NCI-H1436 treated with DMSO at 0.1 percent for 48 hours (cell line): ENCODE measurements at regions not wholly inside any gene's neighbourhood (a gene's known extent, or its start where the extent isn't known, plus 50 kb on each side); places are given as distances from the start of the nearest gene placed in this dataset.
"Not testable (repeated sequence)": the region's sequence is repeated elsewhere in the genome, so short reads cannot be mapped to it uniquely, and the experiment has no call there.

Experiments used
- DNase-seq: peaks from one replicate; lab custom pipeline; 2025; lab: John Stamatoyannopoulos, UW

- DNase-seq, result no peak
Measured at GRCh38 chr13:59304596-59304995, 859.1 kb downstream of the DIAPH3 start.

DNA sequence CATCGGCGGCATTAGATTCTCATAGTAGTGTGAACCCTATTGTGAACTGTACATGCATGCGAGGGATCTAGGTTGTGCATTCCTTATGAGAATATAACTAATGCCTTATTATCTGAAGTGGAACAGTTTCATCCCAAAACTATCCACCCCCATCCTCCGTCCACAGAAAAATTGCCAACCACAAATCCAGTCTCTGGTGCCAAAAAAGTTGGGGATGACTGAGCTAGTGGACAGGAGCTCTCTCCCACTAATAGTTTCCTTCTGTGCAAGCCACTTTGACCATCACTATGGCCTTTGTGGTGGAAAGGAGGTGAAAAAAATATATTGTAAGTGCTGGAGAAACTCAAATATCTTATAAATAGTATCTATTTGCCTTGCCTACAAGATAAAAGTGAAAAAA, 857.8 kb downstream of the DIAPH3 start:
- no peak for DNase-seq

DNA sequence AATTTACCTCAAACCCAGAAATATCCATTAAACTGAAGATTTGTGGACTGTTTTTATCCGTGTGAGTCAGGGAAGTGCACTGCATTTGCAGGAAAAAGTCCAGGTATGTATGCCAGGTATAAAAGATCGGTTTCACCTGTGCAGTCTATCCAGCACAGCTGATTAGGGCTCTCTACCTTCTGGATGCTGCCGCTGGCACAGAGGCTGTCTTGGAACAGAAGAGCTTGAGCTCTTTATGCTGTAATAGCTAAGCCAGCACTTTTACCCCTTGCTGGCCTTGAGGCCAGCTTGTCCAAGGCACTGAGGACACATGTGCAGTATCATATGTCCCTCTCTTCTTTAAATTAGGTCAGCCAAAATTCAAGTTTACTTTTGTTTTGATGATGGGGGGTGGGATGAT, 851.0 kb downstream of the DIAPH3 start:
- no peak for DNase-seq

DNA sequence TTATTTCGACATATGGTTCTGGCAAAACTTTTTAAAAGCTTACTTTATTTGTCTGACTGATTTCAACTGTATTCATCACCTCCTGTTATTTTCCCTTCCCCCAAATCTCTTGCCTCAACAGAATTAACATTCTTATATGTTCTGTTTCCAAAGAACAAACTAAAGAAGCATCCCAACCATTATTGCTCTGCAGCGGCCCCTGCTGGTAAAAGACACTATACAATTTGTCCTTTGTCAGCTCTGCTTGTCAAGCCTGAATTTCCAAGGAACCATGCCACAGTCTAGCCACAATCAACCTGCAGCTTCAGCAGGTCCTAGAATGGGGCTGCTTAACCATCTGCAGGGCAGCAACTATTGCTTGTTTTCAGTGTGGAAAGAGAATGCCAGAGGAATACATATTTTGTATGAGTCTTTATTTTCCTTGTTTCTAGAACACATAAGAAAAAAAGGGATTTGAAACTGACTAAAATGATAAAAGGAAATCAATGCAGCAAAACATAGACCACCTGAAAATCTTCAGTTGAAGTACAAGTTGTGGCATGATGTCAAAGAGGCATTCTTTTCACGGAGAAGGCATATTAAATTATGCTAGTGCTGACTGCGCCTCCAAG, 845.3 kb downstream of the DIAPH3 start:
- no peak for DNase-seq

- no peak for DNase-seq
Measured at GRCh38 chr13:59319276-59319675, 844.5 kb downstream of the DIAPH3 start.

GRCh38 chr13:59320021-59320420, 843.7 kb downstream of the DIAPH3 start:
- no peak for DNase-seq

DNA sequence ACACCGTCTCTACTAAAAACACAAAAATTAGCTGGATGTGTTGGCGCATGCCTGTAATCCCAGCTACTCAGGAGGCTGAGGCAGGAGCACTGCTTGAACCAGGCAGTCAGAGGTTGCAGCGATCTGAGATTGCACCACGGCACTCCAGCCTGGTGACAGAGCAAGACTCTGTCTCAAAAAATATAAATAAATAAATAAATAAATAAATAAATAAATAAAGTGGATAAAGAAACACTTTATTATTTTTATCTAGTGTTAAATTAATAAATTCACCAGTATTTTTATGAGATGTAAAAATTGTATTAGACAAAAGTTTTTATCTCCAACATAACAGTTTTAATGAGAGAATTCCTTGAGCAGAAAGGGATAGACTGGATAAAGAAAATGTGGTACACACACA, 839.3 kb downstream of the DIAPH3 start:
- not testable (repeated sequence) for DNase-seq

DNA sequence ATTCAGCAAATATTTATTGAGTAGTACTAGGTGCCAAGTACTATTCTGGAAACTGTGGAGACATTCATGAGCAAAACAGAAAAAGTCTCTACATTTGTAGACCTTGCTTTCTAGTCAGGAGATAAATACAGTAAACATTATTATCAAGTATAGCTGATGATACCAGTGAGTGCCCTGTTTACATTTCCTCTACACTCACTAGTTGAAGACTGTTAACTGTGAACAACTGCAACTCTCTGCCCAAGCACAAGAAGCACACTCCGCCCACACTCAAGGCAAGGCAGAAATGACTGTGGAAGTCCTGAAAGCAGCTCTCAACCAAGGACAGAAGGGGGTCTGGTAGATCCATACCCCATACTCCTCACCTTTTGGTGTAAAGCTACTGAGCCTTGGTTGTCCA, 837.0 kb downstream of the DIAPH3 start:
- DNase-seq, result no peak

GRCh38 chr13:59330764-59331163, 833.0 kb downstream of the DIAPH3 start:
- DNase-seq, result no peak

- DNase-seq, result no peak
Measured at GRCh38 chr13:59332966-59333365, 830.8 kb downstream of the DIAPH3 start.

DNA sequence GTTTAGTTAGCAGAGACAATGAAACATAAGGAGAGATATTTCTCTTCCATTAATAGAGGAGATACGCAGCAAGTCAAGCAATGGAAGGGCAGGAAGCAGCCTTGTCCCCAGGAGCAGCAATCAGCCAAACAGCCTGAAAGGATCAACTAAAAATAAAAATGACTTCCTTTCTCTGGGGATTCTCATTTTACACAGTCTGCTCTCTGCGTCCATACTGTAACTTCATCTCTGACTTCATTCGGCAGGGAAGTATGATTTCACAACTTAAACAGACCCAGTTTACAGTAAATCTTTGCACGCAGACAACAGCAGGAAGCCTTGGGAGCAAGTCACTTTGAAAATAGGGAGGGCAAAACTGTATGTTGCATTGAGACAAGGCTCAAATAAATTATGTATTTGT, 826.7 kb downstream of the DIAPH3 start:
- DNase-seq, result no peak

DNA sequence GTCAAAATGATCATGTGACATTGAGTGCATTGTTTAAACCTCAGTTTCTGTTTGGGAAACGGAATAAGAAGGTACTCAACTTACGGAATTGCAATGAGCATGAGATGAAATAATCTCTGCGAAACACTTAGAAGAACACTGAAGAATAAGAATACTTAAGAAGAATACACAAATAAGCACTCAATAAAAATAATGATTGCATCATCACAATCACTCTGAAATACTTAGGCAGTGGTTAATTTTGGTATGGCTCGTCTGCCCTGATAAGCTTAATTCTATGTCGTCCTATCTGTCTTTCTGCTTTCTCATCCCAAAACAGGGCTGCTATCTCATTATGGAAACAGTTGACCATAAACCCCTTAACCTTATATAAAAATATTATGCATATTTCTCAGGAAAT, 823.6 kb downstream of the DIAPH3 start:
- no peak for DNase-seq

DNA sequence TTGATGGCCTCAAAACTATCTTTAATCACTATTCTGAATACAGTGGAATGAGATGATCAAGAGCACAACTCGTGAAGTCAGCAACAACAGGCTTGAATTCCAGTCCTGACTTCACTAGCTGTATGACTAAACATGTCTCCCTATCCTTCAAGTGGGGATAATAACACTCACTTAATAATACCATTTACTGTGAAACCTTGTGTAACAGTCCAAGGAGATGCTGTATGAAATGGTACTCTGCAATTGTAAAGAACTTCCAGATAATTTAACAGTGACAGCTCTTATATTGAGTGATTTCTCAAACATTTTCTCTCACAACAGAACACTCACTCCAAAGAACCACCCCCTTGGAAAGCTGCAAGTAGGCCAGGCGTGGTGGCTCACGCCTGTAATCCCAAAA, 823.1 kb downstream of the DIAPH3 start:
- DNase-seq, result no peak

- no peak for DNase-seq
Measured at GRCh38 chr13:59342400-59342799, 821.3 kb downstream of the DIAPH3 start.

DNA sequence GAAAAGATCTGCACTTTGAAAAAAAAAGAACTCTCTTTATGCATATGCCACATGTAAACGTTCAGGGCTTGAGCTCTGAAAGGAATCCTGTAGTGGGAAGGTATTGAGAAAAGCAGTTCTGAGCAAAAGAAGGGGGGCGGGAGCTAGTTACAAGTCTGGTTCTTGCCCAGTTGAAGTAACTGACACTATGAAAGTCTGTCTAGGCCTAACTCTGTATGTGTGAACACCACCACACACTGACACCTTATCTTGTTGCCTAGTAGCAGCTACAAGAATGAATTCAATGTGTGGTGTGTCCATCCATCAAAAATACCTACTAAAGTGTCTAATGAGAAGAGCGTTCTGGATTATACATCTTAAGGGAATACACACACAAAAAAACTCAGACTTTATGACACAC, 820.6 kb downstream of the DIAPH3 start:
- DNase-seq, result no peak

GRCh38 chr13:59343993-59344822, 819.5 kb downstream of the DIAPH3 start:
- DNase-seq, result no peak

- DNase-seq, result no peak
Measured at GRCh38 chr13:59345311-59345710, 818.4 kb downstream of the DIAPH3 start.

GRCh38 chr13:59346999-59347723, 816.6 kb downstream of the DIAPH3 start:
- DNase-seq, result no peak

DNA sequence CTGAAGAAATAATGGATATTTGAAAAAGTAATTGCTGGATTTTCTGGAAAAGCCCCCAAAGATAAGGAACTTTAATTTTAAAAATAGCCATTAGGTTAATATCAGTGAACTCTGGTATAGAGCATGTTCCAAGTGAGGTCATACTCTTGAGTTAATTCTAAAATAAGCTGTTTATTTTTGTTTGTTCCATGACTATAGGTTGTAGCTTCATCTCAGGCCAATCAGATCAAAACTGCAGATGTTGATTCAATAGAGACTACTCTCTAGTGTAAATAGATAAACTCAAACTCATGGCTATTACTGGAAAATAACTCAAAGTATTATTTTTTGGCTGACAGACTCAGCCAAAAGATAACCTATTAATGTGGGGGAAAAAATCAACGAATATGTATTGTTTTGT, 815.1 kb downstream of the DIAPH3 start:
- no peak for DNase-seq

DNA sequence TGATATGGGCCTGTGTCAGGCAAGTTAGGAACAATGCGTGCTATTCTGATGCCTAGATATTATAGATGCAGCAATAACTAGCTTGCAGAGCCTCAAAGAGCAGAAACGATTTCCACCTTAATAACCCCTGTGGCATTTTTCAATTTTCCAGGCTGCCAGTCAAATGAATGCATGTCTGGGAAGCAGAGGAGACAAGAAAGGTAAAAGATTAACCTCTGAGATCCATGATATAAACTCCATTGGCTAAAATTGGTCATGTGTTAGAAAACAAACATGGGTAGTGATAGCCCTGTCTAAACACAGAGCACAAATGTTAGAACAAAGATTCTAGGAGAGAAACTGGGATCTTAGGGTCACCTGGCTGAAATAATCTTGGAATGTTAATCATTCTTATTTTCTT, 811.1 kb downstream of the DIAPH3 start:
- DNase-seq, result no peak

- no peak for DNase-seq
Measured at GRCh38 chr13:59354665-59355369, 808.9 kb downstream of the DIAPH3 start.

GRCh38 chr13:59356607-59357006, 807.1 kb downstream of the DIAPH3 start:
- no peak for DNase-seq
